Inflammatory macrophage treated with lipopolysaccharide for 4 hours (primary cell): ENCODE measurements at regions not wholly inside any gene's neighbourhood (a gene's known extent, or its start where the extent isn't known, plus 50 kb on each side); places are given as distances from the start of the nearest gene placed in this dataset.

Experiments used
- DNase-seq: peaks from one replicate; pipeline ENCODE4 v3.0.0-alpha.2; 2020

DNA sequence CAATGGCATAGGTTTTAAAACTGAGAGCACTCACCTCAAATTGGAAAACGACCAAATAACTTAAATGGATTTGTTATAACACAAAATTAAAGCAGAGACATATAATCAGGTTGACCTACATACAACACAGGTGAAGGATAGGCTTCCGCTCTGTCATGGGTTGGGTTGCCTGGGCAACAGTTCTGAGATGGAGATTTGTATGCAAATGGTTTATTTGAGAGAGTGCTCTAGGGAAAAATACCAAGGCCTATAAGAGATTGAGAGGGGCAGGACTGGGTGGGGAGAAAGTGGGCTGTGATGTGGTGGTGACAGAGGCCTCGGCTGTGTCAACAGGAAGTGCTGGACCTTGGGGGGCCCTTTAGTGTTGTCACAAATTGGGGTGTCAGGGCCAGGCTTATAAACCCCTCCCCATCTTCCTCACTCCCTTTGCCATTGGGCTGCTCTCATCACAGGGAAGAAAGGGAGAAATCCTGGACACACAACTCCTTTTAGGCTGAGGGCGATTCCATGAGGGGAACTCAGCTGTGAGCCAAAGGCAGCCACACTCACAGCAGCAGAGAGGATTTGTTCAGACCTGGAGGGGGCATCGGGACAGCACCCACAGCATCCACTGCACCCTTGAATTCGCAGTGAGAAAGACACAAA, 105.4 kb upstream of the LYZL1 start:
- no peak for DNase-seq

DNA sequence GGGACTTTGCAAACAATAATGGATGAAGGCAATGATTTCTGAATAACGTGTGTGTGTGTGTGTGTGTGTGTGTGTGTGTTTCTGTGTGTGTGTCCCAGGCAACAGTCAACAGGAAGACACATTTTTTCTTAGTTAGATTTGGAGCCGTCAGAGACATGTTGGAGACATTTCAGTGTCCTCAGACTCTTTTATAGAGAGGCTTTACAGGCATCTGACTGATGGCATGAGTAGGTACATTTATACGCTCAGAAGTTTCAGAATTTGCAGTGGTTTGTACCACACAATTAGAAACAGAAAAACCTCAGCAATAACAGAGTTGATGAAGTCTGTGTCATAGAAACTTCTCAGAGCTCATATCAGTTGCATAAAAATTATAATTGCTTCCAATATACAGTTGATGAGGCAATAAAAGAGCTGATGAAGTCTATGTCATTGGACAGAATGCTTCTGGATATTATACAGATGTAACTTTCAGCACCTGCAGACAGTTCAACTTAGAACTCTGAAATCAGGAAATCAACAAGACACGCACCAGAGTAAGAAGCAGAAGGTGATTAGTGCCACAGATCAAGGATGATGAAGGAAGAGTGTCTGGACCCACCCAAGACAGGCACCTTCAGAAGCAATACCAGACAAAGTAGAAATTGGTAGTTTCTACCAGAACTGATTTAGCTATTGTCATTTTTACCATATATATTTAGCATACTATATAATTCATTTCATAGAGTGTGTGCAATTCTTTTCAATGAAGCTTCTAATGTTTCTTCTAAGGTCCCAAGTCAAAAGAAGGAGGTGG, 104.5 kb upstream of the LYZL1 start:
- DNase-seq: no peak

- no peak for DNase-seq
Measured at GRCh38 chr10:29185050-29185449, 103.8 kb upstream of the LYZL1 start.

- no peak for DNase-seq
Measured at GRCh38 chr10:29186221-29186620, 102.6 kb upstream of the LYZL1 start.

DNA sequence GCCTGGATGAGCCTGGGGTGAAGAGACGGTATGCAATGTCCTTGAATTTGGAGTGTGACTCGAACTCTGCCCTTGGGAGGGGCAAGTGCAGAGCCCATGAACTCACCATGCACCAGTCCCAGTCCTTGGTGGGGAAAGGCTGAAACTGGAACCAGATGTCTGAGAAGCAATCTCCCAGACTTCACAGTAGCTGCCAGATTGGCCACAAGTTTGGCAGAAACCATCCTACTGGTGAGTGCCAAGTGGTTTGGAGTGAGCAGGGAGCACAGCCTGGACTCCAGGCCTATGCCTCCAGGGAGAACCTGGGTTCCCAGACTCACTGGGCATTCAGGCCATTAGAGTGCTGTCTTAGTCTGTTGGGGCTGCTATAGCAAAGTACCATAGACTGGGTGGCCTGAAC, 99.6 kb upstream of the LYZL1 start:
- no peak for DNase-seq

DNA sequence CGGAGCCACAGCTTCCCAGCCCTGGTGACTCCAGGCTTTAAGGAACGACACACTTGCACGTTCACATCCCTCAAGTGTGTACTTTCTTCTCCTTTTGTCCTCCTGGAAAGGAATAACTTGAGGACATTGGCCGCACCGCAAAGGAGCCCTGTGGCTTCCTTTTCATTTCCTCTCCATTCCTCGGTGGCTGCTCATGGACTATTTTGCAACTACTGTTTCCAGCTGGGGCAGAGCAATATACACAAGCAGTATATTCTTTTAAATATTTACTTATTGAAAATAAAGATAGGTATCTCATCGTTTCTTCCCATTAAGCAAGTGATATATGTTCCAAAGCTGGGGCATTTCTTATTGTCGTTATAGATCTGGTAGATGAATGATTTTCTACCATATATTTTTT, 97.2 kb upstream of the LYZL1 start:
- no peak for DNase-seq

DNA sequence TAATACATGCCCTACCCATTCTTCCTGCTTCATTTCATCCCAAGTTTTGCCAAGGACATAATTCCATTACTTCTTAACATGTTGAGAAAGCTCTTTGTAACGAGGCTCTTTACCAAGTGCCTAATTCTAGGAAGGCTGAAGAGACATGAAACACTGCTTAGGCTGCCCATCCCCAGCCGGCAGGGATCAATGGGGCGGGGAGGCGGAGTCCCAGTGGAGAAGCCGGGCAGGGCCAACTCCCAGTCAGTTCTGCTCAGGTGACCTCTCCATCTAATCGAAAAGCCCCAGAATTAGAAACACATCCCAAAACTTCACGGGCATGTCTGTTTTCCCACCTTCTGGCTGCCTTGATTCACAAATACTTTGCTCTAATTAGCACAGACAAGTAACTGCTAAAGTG, 89.5 kb upstream of the LYZL1 start:
- DNase-seq: no peak

- no peak for DNase-seq
Measured at GRCh38 chr10:29199941-29200679, 88.8 kb upstream of the LYZL1 start.

GRCh38 chr10:29202386-29202940, 86.4 kb upstream of the LYZL1 start:
- DNase-seq: no peak

DNA sequence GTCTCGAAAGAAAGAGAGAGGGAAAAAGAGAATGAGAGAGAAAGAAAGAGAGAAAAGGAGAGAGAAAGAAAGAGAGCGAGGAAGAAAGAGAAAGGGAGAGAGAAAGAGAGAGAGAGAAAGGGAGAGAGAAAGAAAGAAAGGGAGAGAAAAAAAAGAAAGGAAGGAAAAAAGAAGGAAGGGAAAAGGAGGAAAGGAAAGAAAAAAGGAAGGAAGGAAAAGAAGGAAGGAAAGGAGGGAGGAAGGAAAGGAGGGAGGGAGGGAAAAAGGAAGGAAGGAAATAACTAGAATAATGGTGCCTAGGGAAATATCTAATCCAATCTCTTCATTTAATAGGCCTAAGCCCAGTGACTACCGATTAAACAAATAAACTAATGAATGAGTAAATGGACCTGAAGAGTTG, 85.4 kb upstream of the LYZL1 start:
- DNase-seq: no peak

GRCh38 chr10:29204070-29204800, 84.6 kb upstream of the LYZL1 start:
- DNase-seq: no peak

GRCh38 chr10:29205787-29206186, 83.1 kb upstream of the LYZL1 start:
- no peak for DNase-seq

- no peak for DNase-seq
Measured at GRCh38 chr10:29208845-29209244, 80.0 kb upstream of the LYZL1 start.

GRCh38 chr10:29209830-29210229, 79.0 kb upstream of the LYZL1 start:
- no peak for DNase-seq

GRCh38 chr10:29210266-29210868, 78.5 kb upstream of the LYZL1 start:
- DNase-seq: no peak

DNA sequence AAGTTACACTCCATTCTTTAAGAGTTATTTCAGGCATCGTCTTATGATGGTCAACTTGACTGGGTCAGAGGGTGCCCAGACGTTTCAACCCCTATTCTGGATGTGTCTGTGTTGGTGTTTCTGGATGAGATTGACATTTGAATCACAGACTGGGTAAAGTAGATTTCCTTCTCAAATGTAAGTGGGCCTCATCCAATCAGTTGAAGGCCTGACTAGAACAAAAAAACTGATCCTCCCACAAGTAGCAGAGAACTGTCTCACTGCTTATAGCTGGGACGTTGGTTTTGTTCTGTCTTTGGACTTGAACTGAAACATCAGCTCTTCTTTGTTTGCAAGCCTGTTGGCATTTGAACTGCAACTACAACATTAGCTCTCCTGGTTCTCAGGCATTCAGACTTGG, 76.3 kb upstream of the LYZL1 start:
- DNase-seq: no peak

DNA sequence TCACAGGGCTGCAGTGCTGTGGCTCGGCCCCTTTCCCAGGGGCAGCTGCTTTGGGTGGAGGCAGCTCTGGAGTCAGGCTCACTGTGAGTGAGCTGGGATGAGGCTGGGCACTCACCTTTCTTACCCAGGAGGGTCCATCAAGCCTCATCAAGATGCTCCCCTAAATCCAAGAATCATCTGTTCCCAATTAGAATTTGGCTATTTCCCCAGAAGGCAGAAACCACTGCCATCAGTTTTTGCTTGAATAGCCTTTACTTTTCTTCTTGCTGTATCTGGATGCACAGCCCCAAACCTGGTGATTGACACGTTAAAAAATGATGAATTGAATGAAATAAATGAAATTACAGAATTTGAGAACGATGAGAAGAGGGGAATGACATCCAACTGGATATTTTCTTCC, 74.3 kb upstream of the LYZL1 start:
- DNase-seq: no peak

DNA sequence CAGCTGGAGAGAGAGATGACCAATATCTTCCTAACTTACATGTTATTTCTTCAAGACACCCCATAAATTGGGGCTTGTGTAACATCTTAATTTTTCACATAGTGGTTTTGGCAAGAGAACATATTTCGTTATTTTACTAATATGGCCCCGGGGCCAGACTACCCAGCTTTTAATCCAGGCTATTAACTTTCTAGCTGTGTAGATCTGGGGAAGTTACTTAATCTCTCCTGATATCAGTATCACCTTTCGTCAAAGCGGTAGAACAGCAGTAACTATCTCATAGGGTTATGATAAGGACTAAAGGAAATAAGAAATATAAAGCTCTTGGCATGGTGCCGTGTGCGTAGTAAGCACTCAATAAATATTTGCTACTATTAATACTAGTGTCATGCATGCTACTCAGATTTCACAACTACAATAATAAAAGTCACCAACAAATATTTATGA, 71.6 kb upstream of the LYZL1 start:
- DNase-seq: no peak

DNA sequence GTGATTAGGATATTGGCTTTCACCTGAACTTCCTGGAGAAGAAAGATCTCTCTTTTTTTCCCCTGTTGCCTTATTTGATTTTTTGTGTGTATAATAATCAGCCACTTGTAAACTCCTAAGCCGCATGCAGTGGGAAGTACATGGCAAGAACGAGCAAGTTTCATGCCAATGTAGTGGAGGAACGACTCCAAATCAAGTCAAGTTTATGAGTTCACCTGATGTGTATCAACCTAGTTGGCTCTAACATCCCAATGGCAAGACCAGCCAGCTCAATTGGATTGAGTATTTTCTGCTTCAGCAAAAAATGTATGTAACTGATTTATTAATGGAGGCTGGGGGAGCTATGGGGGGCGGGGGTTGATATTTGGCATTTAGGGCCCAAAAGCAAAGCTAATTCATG, 65.5 kb upstream of the LYZL1 start:
- DNase-seq: no peak

GRCh38 chr10:29224631-29225030, 64.2 kb upstream of the LYZL1 start:
- no peak for DNase-seq

DNA sequence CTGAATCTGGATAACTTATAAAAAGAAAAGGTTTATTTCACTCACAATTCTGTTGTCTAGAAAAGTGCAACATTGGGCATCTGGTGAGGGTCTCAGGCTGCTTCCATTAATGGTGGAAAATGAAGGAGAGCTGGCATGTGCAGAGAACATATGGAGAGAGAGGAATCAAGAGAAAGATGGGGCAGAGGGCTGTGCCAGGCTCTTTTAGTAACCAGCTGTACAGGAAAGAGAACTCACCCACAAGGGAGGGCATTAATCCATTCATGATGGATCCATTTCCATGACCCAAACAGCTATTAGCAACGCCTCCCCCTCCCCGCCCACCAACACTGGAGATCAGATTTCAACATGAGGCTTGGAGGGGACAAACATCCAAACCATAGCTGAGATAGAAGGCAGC, 61.7 kb upstream of the LYZL1 start:
- DNase-seq: no peak

DNA sequence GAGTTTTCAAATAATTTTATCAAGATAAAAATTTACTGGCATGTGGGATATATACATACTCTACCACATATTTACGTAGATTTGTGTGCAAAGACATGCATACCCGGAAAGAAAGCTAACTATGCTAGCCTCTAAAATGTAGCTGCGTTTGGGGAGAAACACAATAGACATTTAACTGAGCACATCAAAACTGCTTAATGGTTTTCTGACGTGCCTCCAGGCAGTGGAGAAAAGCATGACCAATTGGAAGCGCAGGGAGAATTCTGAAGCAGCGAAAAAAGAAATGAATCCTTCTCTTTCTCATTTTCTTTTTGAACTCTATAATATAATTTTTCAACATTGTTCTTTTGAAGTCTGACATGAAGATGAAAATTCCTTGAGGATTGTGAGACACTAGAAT, 60.3 kb upstream of the LYZL1 start:
- no peak for DNase-seq
